GM23248 (cell line): ENCODE measurements at regions not wholly inside any gene's neighbourhood (a gene's known extent, or its start where the extent isn't known, plus 50 kb on each side); places are given as distances from the start of the nearest gene placed in this dataset.

Experiments
- DNase-seq: peaks from one replicate; pipeline ENCODE4 v3.0.0-alpha.2; 2015
- H2AFZ ChIP-seq: fragments of 200-600 bp; sonication (generic); 2 replicates; pipeline ENCODE4 v1.6.1; 2016; ENCODE audit warnings: antibody characterized with exemption
- H3F3A ChIP-seq: fragments of 200-600 bp; sonication (generic); 2 replicates; pipeline ENCODE4 v1.6.1; 2016; ENCODE audit warnings: mild to moderate bottlenecking, antibody characterized with exemption, mixed run types; ENCODE audit not compliant: insufficient read depth
- H3K27ac ChIP-seq: fragments of 200-600 bp; sonication (generic); 2 replicates; pipeline ENCODE4 v1.5.1; 2016; ENCODE audit warnings: mild to moderate bottlenecking
- H3K27me3 ChIP-seq: fragments of 200-600 bp; sonication (generic); replicated peaks from 2 replicates; pipeline ENCODE4 v1.6.1; 2016; ENCODE audit warnings: mild to moderate bottlenecking; ENCODE audit not compliant: insufficient read depth
- H3K36me3 ChIP-seq: fragments of 200-600 bp; sonication (generic); 2 replicates; pipeline ENCODE4 v1.6.1; 2016; ENCODE audit warnings: low read depth, mild to moderate bottlenecking
- H3K4me1 ChIP-seq: fragments of 200-600 bp; sonication (generic); 2 replicates; pipeline ENCODE4 v1.6.1; 2016; ENCODE audit warnings: mild to moderate bottlenecking; ENCODE audit not compliant: insufficient read depth
- H3K4me2 ChIP-seq: fragments of 200-600 bp; sonication (generic); one replicate; pipeline ENCODE4 v1.6.1; 2016; ENCODE audit warnings: mild to moderate bottlenecking; ENCODE audit not compliant: unreplicated experiment
- H3K4me3 ChIP-seq: fragments of 200-600 bp; sonication (generic); 2 replicates; pipeline ENCODE4 v1.5.1; 2016; ENCODE audit warnings: mild to moderate bottlenecking
- H3K79me2 ChIP-seq: fragments of 200-600 bp; sonication (generic); 2 replicates; pipeline ENCODE4 v1.6.1; 2016; ENCODE audit warnings: mild to moderate bottlenecking; ENCODE audit not compliant: insufficient read depth
- H3K9ac ChIP-seq: fragments of 200-600 bp; sonication (generic); 2 replicates; pipeline ENCODE4 v1.6.1; 2016; ENCODE audit warnings: mild to moderate bottlenecking
- H3K9me2 ChIP-seq: fragments of 200-600 bp; sonication (generic); 2 replicates; pipeline ENCODE4 v1.6.1; 2016; ENCODE audit warnings: mixed run types, mild to moderate bottlenecking, moderate library complexity; ENCODE audit not compliant: insufficient read depth
- H3K9me3 ChIP-seq: fragments of 200-600 bp; sonication (generic); one replicate; pipeline ENCODE4 v1.6.1; 2017; ENCODE audit warnings: low read depth
- H4K20me1 ChIP-seq: fragments of 200-600 bp; sonication (generic); 2 replicates; pipeline ENCODE4 v1.6.0; 2016; ENCODE audit not compliant: insufficient read depth
- EZH2 ChIP-seq: fragments of 200-600 bp; sonication (generic); IDR thresholded peaks from 2 replicates; pipeline ENCODE4 v1.6.1; 2018; ENCODE audit warnings: antibody characterized with exemption, mild to moderate bottlenecking; ENCODE audit not compliant: insufficient read depth, poor library complexity, severe bottlenecking
- EZH2phosphoT487 ChIP-seq: fragments of 200-600 bp; sonication (generic); IDR thresholded peaks from 2 replicates; pipeline ENCODE4 v1.6.1; 2018; ENCODE audit warnings: antibody characterized with exemption, moderate library complexity, mild to moderate bottlenecking, low read depth; ENCODE audit not compliant: insufficient read depth
- WGBS, 2 experiments: methylation state at CpG; one replicate each; pipeline ENCODE4 v1.1.6; 2015 to 2017; ENCODE audit warnings: low lambda C conversion rate in 2 of 2, low coverage in 1 of 2; ENCODE audit errors: missing lambda C conversion rate in 2 of 2; 5-methylcytosine and 5-hydroxymethylcytosine counted together
- in situ Hi-C: fragments of 300-500 bp; cut with MboI; formaldehyde crosslinking; loops from 2 replicates; pipeline ENCODE4 v1.15.0; 2020

DNA sequence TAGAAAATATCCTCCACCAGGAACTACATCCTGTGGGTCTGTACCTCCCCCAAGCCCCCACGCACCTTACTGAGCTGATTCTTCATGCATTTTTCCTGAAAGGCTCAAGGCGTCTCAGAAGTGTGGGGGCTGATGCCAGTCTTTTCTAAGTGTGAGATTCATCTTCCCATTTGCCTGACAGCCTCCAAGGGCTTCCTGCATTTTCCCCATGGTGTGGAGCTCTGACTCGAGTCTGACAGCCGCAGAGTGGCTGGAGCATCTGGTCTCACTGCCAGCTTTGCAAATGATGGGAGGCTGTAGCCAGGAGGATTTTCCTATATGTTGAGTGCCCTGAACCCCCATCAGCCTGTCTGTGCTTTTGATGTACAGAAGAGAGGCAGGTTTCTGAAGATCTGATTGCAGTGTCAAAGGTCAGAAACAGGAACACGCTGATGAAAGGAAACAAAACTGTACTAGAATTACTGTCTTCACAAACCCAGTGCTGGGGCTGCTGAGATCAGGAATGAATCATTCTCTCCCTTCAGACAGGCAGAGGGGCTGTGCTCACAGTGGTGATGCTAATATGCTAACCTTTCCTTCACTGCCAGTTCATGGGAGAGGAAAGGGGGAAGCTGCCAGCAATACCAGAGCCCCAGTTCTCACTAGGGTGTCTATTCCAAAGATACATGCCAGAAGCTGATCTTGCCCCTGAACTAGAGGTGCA, 201.5 kb upstream of the C1orf174 start:
- no peak overlapping the region for H3K4me2 ChIP-seq
- in situ Hi-C loops, result no loop called here
- no peak overlapping the region for H2AFZ ChIP-seq
- H3K27ac ChIP-seq, result no peak overlapping the region
- H3K27me3 ChIP-seq, result no peaks in the 10 kb centered on the region
- H3K4me3 ChIP-seq, result no peak overlapping the region
- H3K79me2 ChIP-seq, result no peaks in the 10 kb centered on the region
- no peaks in the 10 kb centered on the region for H3K9me3 ChIP-seq
- no peaks in the 10 kb centered on the region for H4K20me1 ChIP-seq
- H3K4me1 ChIP-seq, result no peaks in the 10 kb centered on the region
- WGBS, 2 experiments, result 7 to 19% methylated on average over 5 of the region's 5 CpGs
- TF ChIP-seq EZH2phosphoT487 (no peak), EZH2 (no peak)
- H3F3A ChIP-seq, result no peaks in the 10 kb centered on the region
- H3K9ac ChIP-seq, result no peak overlapping the region
- no peaks in the 10 kb centered on the region for H3K36me3 ChIP-seq
- no peaks in the 10 kb centered on the region for H3K9me2 ChIP-seq
- DNase-seq, result no peak

- 23 to 26% methylated on average over 14 of the region's 14 CpGs for WGBS, 2 experiments
- no peaks in the 10 kb centered on the region for H3K9me2 ChIP-seq
- TF ChIP-seq EZH2, result no peak
- no peak for TF ChIP-seq EZH2phosphoT487
- H4K20me1 ChIP-seq, result no peaks in the 10 kb centered on the region
- no peak overlapping the region for H2AFZ ChIP-seq
- no peaks in the 10 kb centered on the region for H3K4me1 ChIP-seq
- no peak overlapping the region for H3K27ac ChIP-seq
- H3F3A ChIP-seq, result no peaks in the 10 kb centered on the region
- no peak overlapping the region for H3K9ac ChIP-seq
- H3K27me3 ChIP-seq, result no peaks in the 10 kb centered on the region
- no peaks in the 10 kb centered on the region for H3K36me3 ChIP-seq
- in situ Hi-C loops, result no loop called here
- no peak for DNase-seq
- no peak overlapping the region for H3K4me3 ChIP-seq
- H3K9me3 ChIP-seq, result no peaks in the 10 kb centered on the region
- no peak overlapping the region for H3K4me2 ChIP-seq
- H3K79me2 ChIP-seq, result no peaks in the 10 kb centered on the region
These were observed 205.3 kb upstream of the C1orf174 start for GRCh38 chr1:4105300-4105880.

DNA sequence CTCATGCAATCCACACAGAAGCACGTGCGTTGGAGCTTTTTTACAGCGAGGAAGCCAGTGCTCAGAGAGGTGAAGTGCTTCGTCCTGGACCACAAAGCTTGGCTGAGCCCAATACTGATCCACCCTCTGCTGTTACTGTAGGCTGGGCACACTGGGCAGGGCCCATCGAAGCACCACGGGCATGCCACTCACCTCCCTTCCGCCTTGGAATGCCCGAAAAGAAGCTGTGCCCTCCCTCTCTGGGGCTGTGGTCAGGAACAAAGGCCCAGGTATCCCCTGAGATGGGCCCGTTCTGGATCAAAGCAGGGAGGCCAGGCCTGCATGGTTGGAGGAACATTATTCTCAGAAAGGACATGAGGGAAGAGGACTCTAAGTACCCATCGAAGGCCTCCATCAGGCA, 206.7 kb upstream of the C1orf174 start:
- WGBS, 2 experiments, result 21 to 26% methylated on average over 10 of the region's 10 CpGs
- Histone ChIP-seq H3F3A (no peaks in the 10 kb centered on the region), H2AFZ (no peak overlapping the region), H3K4me1 (no peaks in the 10 kb centered on the region), H3K9me2 (no peaks in the 10 kb centered on the region), H4K20me1 (no peaks in the 10 kb centered on the region), H3K9ac (no peak overlapping the region), H3K36me3 (no peaks in the 10 kb centered on the region), H3K4me2 (no peak overlapping the region), H3K27me3 (no peaks in the 10 kb centered on the region), H3K9me3 (no peaks in the 10 kb centered on the region), H3K27ac (no peak overlapping the region), H3K79me2 (no peaks in the 10 kb centered on the region), H3K4me3 (no peak overlapping the region)
- no peak for DNase-seq
- in situ Hi-C loops, result no loop called here
- TF ChIP-seq EZH2, result no peak
- no peak for TF ChIP-seq EZH2phosphoT487

DNA sequence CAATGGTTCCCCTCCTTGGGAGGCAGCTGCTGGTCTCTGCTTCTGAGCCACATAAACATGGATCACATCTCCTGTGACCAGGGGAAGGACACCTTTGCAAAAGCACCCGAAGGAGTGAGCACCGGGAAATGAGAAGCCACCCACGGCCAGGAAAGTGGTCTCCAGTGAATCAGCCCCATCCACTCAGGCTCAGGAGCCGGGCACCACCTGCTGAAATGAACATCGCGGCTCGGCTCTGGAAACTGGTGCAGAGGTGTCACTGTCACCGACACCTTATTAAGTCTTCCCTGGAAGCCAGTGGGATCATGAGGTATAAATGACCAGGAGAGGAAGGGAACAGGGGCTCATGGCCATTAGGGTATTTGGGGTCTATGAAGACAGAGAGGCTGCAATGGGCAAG, 207.2 kb upstream of the C1orf174 start:
- WGBS, 2 experiments, result 56 to 58% methylated on average over 8 of the region's 8 CpGs
- DNase-seq, result no peak
- no peak overlapping the region for H3K27ac ChIP-seq
- H3K4me2 ChIP-seq, result no peak overlapping the region
- H4K20me1 ChIP-seq, result no peaks in the 10 kb centered on the region
- no peaks in the 10 kb centered on the region for H3K4me1 ChIP-seq
- H3K9me2 ChIP-seq, result no peaks in the 10 kb centered on the region
- in situ Hi-C loops, result no loop called here
- H3K36me3 ChIP-seq, result no peaks in the 10 kb centered on the region
- TF ChIP-seq EZH2 (no peak), EZH2phosphoT487 (no peak)
- H3K9me3 ChIP-seq, result no peaks in the 10 kb centered on the region
- H3F3A ChIP-seq, result no peaks in the 10 kb centered on the region
- H3K27me3 ChIP-seq, result no peaks in the 10 kb centered on the region
- no peak overlapping the region for H2AFZ ChIP-seq
- H3K9ac ChIP-seq, result no peak overlapping the region
- no peak overlapping the region for H3K4me3 ChIP-seq
- no peaks in the 10 kb centered on the region for H3K79me2 ChIP-seq
